Stimulated activated naive CD8-positive, alpha-beta T cell treated with anti-CD3 and anti-CD28 coated beads, Interleukin-15, Interleukin-2, amounts not matched to agents 100 ng/mL and 50 ng/mL, for 24 hours (primary cell): ENCODE measurements at regions not wholly inside any gene's neighbourhood (a gene's known extent, or its start where the extent isn't known, plus 50 kb on each side); places are given as distances from the start of the nearest gene placed in this dataset.

ENCODE experiments used
- H3K27ac Mint-ChIP-seq: one replicate; pipeline ENCODE4 v1.8.0; 2021; ENCODE audit warnings: mild to moderate bottlenecking, mixed read lengths
- H3K27me3 Mint-ChIP-seq: one replicate; pipeline ENCODE4 v1.8.0; 2021; ENCODE audit warnings: mixed read lengths
- H3K36me3 Mint-ChIP-seq: one replicate; pipeline ENCODE4 v1.8.0; 2021; ENCODE audit warnings: low read depth, mixed read lengths
- H3K4me1 Mint-ChIP-seq: one replicate; pipeline ENCODE4 v1.8.0; 2021; ENCODE audit warnings: low read depth, mixed read lengths
- H3K4me3 Mint-ChIP-seq: one replicate; pipeline ENCODE4 v1.8.0; 2021; ENCODE audit warnings: mild to moderate bottlenecking, mixed read lengths
- H3K9me3 Mint-ChIP-seq: one replicate; pipeline ENCODE4 v1.8.0; 2021; ENCODE audit warnings: mixed read lengths

GRCh38 chr6:84448331-84448730, 220.9 kb upstream of the CEP162 start:
- Mint-ChIP-seq H3K4me3 (no peak overlapping the region), H3K36me3 (no peaks in the 10 kb centered on the region), H3K27me3 (no peaks in the 10 kb centered on the region), H3K4me1 (no peaks in the 10 kb centered on the region), H3K9me3 (no peaks in the 10 kb centered on the region), H3K27ac (no peak overlapping the region)

- Mint-ChIP-seq H3K4me1 (no peaks in the 10 kb centered on the region), H3K4me3 (no peak overlapping the region), H3K27ac (no peak overlapping the region), H3K27me3 (no peaks in the 10 kb centered on the region), H3K36me3 (no peaks in the 10 kb centered on the region), H3K9me3 (no peaks in the 10 kb centered on the region)
Measured at GRCh38 chr6:84447651-84448050, 220.2 kb upstream of the CEP162 start.

- Mint-ChIP-seq H3K27me3 (no peaks in the 10 kb centered on the region), H3K4me3 (no peak overlapping the region), H3K9me3 (no peaks in the 10 kb centered on the region), H3K4me1 (no peaks in the 10 kb centered on the region), H3K36me3 (no peaks in the 10 kb centered on the region), H3K27ac (no peak overlapping the region)
Measured at GRCh38 chr6:84445068-84445467, 217.6 kb upstream of the CEP162 start.

- Mint-ChIP-seq H3K4me1 (no peaks in the 10 kb centered on the region), H3K27me3 (no peaks in the 10 kb centered on the region), H3K9me3 (no peaks in the 10 kb centered on the region), H3K27ac (no peak overlapping the region), H3K36me3 (no peaks in the 10 kb centered on the region), H3K4me3 (no peak overlapping the region)
Measured at GRCh38 chr6:84442208-84442607, 214.8 kb upstream of the CEP162 start.

GRCh38 chr6:84441456-84441855, 214.0 kb upstream of the CEP162 start:
- Mint-ChIP-seq H3K27ac (no peak overlapping the region), H3K36me3 (no peaks in the 10 kb centered on the region), H3K4me1 (no peaks in the 10 kb centered on the region), H3K4me3 (no peak overlapping the region), H3K9me3 (no peaks in the 10 kb centered on the region), H3K27me3 (no peaks in the 10 kb centered on the region)

- Mint-ChIP-seq H3K27ac (no peak overlapping the region), H3K4me1 (no peaks in the 10 kb centered on the region), H3K36me3 (no peaks in the 10 kb centered on the region), H3K27me3 (peaks cover 4% of the 10 kb centered on the region), H3K9me3 (no peaks in the 10 kb centered on the region), H3K4me3 (no peak overlapping the region)
Measured at GRCh38 chr6:84434550-84434949, 207.1 kb upstream of the CEP162 start.

- H3K9me3 Mint-ChIP-seq, result no peaks in the 10 kb centered on the region
- H3K4me3 Mint-ChIP-seq, result no peak overlapping the region
- no peak overlapping the region for H3K27ac Mint-ChIP-seq
- H3K36me3 Mint-ChIP-seq, result no peaks in the 10 kb centered on the region
- no peaks in the 10 kb centered on the region for H3K4me1 Mint-ChIP-seq
- peaks cover 4% of the 10 kb centered on the region for H3K27me3 Mint-ChIP-seq
Measured at GRCh38 chr6:84432619-84433018, 205.2 kb upstream of the CEP162 start.

- H3K36me3 Mint-ChIP-seq, result no peaks in the 10 kb centered on the region
- no peak overlapping the region for H3K4me3 Mint-ChIP-seq
- H3K27ac Mint-ChIP-seq, result no peak overlapping the region
- H3K27me3 Mint-ChIP-seq, result peaks cover 7% of the 10 kb centered on the region
- H3K4me1 Mint-ChIP-seq, result no peaks in the 10 kb centered on the region
- H3K9me3 Mint-ChIP-seq, result no peaks in the 10 kb centered on the region
Measured at GRCh38 chr6:84428300-84428907, 201.0 kb upstream of the CEP162 start.

- Mint-ChIP-seq H3K4me3 (no peak overlapping the region), H3K4me1 (no peaks in the 10 kb centered on the region), H3K9me3 (no peaks in the 10 kb centered on the region), H3K27me3 (peaks cover 20% of the 10 kb centered on the region), H3K36me3 (no peaks in the 10 kb centered on the region), H3K27ac (no peak overlapping the region)
Measured at GRCh38 chr6:84425971-84426705, 198.7 kb upstream of the CEP162 start.

GRCh38 chr6:84424956-84425355, 197.5 kb upstream of the CEP162 start:
- no peaks in the 10 kb centered on the region for H3K4me1 Mint-ChIP-seq
- H3K27me3 Mint-ChIP-seq, result peaks cover 16% of the 10 kb centered on the region
- no peak overlapping the region for H3K4me3 Mint-ChIP-seq
- H3K36me3 Mint-ChIP-seq, result no peaks in the 10 kb centered on the region
- no peak overlapping the region for H3K27ac Mint-ChIP-seq
- H3K9me3 Mint-ChIP-seq, result no peaks in the 10 kb centered on the region

GRCh38 chr6:84422380-84422968, 195.0 kb upstream of the CEP162 start:
- no peak overlapping the region for H3K4me3 Mint-ChIP-seq

GRCh38 chr6:84421031-84421430, 193.6 kb upstream of the CEP162 start:
- Mint-ChIP-seq H3K27ac (no peak overlapping the region), H3K9me3 (no peaks in the 10 kb centered on the region), H3K36me3 (no peaks in the 10 kb centered on the region), H3K4me3 (no peak overlapping the region), H3K27me3 (peaks cover 13% of the 10 kb centered on the region), H3K4me1 (no peaks in the 10 kb centered on the region)

More at GRCh38 chr6:84422380-84422968, 195.0 kb upstream of the CEP162 start:
- no peaks in the 10 kb centered on the region for H3K4me1 Mint-ChIP-seq
- no peaks in the 10 kb centered on the region for H3K36me3 Mint-ChIP-seq
- H3K27me3 Mint-ChIP-seq, result peaks cover 16% of the 10 kb centered on the region
- H3K27ac Mint-ChIP-seq, result no peak overlapping the region
- H3K9me3 Mint-ChIP-seq, result no peaks in the 10 kb centered on the region

- H3K36me3 Mint-ChIP-seq, result no peaks in the 10 kb centered on the region
- no peaks in the 10 kb centered on the region for H3K9me3 Mint-ChIP-seq
- no peak overlapping the region for H3K4me3 Mint-ChIP-seq
- no peak overlapping the region for H3K27ac Mint-ChIP-seq
- no peaks in the 10 kb centered on the region for H3K4me1 Mint-ChIP-seq
- H3K27me3 Mint-ChIP-seq, result peaks cover 11% of the 10 kb centered on the region
Measured at GRCh38 chr6:84417260-84417659, 189.8 kb upstream of the CEP162 start.

GRCh38 chr6:84416043-84416657, 188.7 kb upstream of the CEP162 start:
- no peak overlapping the region for H3K27ac Mint-ChIP-seq
- H3K4me1 Mint-ChIP-seq, result no peaks in the 10 kb centered on the region
- no peaks in the 10 kb centered on the region for H3K9me3 Mint-ChIP-seq
- no peak overlapping the region for H3K4me3 Mint-ChIP-seq
- no peaks in the 10 kb centered on the region for H3K36me3 Mint-ChIP-seq
- no peaks in the 10 kb centered on the region for H3K27me3 Mint-ChIP-seq

GRCh38 chr6:84415517-84415916, 188.1 kb upstream of the CEP162 start:
- H3K9me3 Mint-ChIP-seq, result no peaks in the 10 kb centered on the region
- H3K4me3 Mint-ChIP-seq, result no peak overlapping the region
- no peaks in the 10 kb centered on the region for H3K27me3 Mint-ChIP-seq
- H3K36me3 Mint-ChIP-seq, result no peaks in the 10 kb centered on the region
- no peaks in the 10 kb centered on the region for H3K4me1 Mint-ChIP-seq
- no peak overlapping the region for H3K27ac Mint-ChIP-seq
